Left lung (tissue), 4 donors: ENCODE measurements at regions not wholly inside any gene's neighbourhood (a gene's known extent, or its start where the extent isn't known, plus 50 kb on each side); places are given as distances from the start of the nearest gene placed in this dataset.

Source experiments
- ATAC-seq: fragments of 200-7000 bp; cut with Tn5 transposase; one replicate; pipeline ENCODE4 v1.9.1; 2020; ENCODE audit warnings: moderate library complexity
- DNase-seq, 4 donors: peaks; one replicate each; pipeline ENCODE4 v3.0.0-alpha.2; 2013 to 2020
- H3K27ac ChIP-seq, 2 donors: fragments of 200-600 bp; sonication (generic) in 1 of 2; one replicate each; pipeline versions ENCODE4 v1.5.0 to v1.8.0; 2020 to 2021
- H3K27me3 ChIP-seq, 2 donors: fragments of 200-600 bp; sonication (generic) in 1 of 2; one replicate each; pipeline versions ENCODE4 v1.5.0 to v1.8.0; 2020 to 2021
- H3K36me3 ChIP-seq, 2 donors: fragments of 200-600 bp; sonication (generic) in 1 of 2; one replicate each; pipeline versions ENCODE4 v1.5.0 to v1.8.0; 2020 to 2021
- H3K4me1 ChIP-seq, 2 donors: fragments of 200-600 bp; one replicate each; pipeline ENCODE4 v1.8.0; 2021
- H3K4me3 ChIP-seq, 2 donors: fragments of 200-600 bp; sonication (generic) in 1 of 2; one replicate each; pipeline versions ENCODE4 v1.5.0 to v1.8.0; 2020 to 2021; ENCODE audit warnings: mild to moderate bottlenecking in 1 of 2
- H3K9me3 ChIP-seq, 2 donors: fragments of 200-600 bp; sonication (generic) in 1 of 2; one replicate each; pipeline versions ENCODE4 v1.5.0 to v1.8.0; 2020 to 2021
- intact Hi-C, 2 donors: fragments of 100-400 bp; cut with DNase I; formaldehyde crosslinking; loops; one replicate each; pipeline versions ENCODE4 v1.11.2 to v1.14.2; 2022
- TF ChIP-seq, protein P1 (sequence below), 2 donors: fragments of 200-600 bp; sonication (generic) in 1 of 2; IDR thresholded peaks; one replicate each; pipeline versions ENCODE4 v1.5.0 to v1.8.0; 2021; ENCODE audit warnings: antibody characterized with exemption in 2 of 2
- donor health status: DM: no; HTN: yes; CAD: no.
- donor health status: DM: no; HTN: no; CAD: no.

DNA sequence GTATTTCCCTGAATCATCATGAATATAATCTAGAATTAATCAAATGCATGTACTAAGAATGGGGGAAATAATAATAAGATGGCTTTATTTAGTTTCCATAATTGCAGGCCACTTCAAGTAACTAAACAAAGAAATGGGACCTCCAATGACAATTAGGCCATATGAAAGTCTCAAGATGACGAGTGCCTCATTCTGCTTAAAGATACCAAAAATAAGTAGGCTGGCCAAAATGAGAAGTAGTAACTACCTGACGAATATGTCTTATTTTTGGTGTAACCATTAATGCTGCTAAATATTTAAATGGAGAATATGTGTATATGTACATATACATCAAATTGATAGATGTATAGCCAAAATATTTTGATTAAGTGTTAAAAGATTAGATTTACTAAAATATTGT, 932.6 kb downstream of the EPHA3 start:
- H3K27ac ChIP-seq, result no peak overlapping the region
- no peak for ATAC-seq
- DNase-seq, result no peak
- no peaks in the 10 kb centered on the region for H3K4me1 ChIP-seq
- no peaks in the 10 kb centered on the region for H3K9me3 ChIP-seq
- no peaks in the 10 kb centered on the region for H3K27me3 ChIP-seq
- no peaks in the 10 kb centered on the region for H3K36me3 ChIP-seq
- TF ChIP-seq, protein P1, sequence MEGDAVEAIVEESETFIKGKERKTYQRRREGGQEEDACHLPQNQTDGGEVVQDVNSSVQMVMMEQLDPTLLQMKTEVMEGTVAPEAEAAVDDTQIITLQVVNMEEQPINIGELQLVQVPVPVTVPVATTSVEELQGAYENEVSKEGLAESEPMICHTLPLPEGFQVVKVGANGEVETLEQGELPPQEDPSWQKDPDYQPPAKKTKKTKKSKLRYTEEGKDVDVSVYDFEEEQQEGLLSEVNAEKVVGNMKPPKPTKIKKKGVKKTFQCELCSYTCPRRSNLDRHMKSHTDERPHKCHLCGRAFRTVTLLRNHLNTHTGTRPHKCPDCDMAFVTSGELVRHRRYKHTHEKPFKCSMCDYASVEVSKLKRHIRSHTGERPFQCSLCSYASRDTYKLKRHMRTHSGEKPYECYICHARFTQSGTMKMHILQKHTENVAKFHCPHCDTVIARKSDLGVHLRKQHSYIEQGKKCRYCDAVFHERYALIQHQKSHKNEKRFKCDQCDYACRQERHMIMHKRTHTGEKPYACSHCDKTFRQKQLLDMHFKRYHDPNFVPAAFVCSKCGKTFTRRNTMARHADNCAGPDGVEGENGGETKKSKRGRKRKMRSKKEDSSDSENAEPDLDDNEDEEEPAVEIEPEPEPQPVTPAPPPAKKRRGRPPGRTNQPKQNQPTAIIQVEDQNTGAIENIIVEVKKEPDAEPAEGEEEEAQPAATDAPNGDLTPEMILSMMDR (IDR thresholded peaks at IDR 0.05), result no peak
- intact Hi-C loops, result no loop called here
- no peak overlapping the region for H3K4me3 ChIP-seq

DNA sequence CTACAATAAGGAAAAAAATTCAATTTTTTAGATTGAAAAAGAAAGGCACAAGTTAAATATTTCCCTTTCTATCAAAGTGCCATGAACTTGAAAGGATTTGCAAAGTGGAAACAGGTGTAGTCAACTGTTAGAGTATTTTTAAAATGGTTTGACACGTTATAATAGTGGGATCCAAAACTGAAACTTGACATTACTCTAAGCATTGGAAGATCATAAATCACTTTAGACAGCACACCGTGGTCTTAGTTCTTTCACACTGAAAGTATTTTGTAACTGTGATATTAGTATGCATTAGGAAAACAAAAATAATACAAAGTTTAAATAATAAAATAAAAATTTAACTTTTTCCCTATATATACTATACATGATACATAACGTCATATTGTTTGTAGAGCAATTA, 933.1 kb downstream of the EPHA3 start:
- intact Hi-C loops, result no loop called here
- DNase-seq, result no peak
- no peaks in the 10 kb centered on the region for H3K4me1 ChIP-seq

DNA sequence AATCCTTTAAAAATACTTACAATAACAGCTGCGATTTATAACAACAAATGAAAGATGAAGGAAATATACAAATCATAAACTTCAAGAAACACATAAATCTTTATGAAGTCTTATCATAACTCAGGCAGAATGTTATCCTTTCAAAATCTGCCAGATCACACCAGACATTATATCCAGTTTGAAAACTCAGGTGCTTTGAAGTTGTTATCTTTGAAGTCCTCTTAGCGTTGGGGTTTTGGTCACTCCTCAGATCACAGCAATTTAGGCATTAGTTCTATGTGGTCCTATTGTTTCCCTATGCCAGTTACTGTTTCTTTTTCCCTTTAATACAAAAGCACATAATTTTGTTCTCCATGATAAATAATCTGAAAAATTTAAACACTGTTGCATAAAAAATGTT, 934.6 kb downstream of the EPHA3 start:
- no peaks in the 10 kb centered on the region for H3K27me3 ChIP-seq
- H3K36me3 ChIP-seq, result no peaks in the 10 kb centered on the region
- no peaks in the 10 kb centered on the region for H3K9me3 ChIP-seq
- ATAC-seq (no peak), DNase-seq (no peak)
- no peaks in the 10 kb centered on the region for H3K4me1 ChIP-seq
- no peak overlapping the region for H3K27ac ChIP-seq
- TF ChIP-seq, protein P1 (IDR thresholded peaks at IDR 0.05), result no peak
- no peak overlapping the region for H3K4me3 ChIP-seq
- intact Hi-C loops, result no loop called here

More for the DNA sequence above, 933.1 kb downstream of the EPHA3 start:
- TF ChIP-seq, protein P1 (IDR thresholded peaks at IDR 0.05), result no peak
- Histone ChIP-seq H3K4me3 (no peak overlapping the region), H3K27ac (no peak overlapping the region), H3K36me3 (no peaks in the 10 kb centered on the region), H3K9me3 (no peaks in the 10 kb centered on the region), H3K27me3 (no peaks in the 10 kb centered on the region)
- no peak for ATAC-seq

- Histone ChIP-seq H3K4me1 (no peaks in the 10 kb centered on the region), H3K9me3 (no peaks in the 10 kb centered on the region), H3K4me3 (no peak overlapping the region), H3K27ac (no peak overlapping the region), H3K27me3 (no peaks in the 10 kb centered on the region), H3K36me3 (no peaks in the 10 kb centered on the region)
- ATAC-seq (no peak), DNase-seq (no peak)
- TF ChIP-seq, protein P1 (IDR thresholded peaks at IDR 0.05), result no peak
- intact Hi-C loops, result no loop called here
Observed at GRCh38 chr3:90043287-90043686, 935.9 kb downstream of the EPHA3 start.

- Histone ChIP-seq H3K27ac (no peak overlapping the region), H3K36me3 (no peaks in the 10 kb centered on the region), H3K27me3 (no peaks in the 10 kb centered on the region), H3K4me1 (no peaks in the 10 kb centered on the region), H3K9me3 (no peaks in the 10 kb centered on the region), H3K4me3 (no peak overlapping the region)
- intact Hi-C loops, result no loop called here
- DNase-seq (no peak), ATAC-seq (no peak)
- TF ChIP-seq, protein P1 (IDR thresholded peaks at IDR 0.05), result no peak
Observed at GRCh38 chr3:90044084-90044816, 936.8 kb downstream of the EPHA3 start.
